Neural progenitor cell (in vitro differentiated cells): ENCODE measurements at regions not wholly inside any gene's neighbourhood (a gene's known extent, or its start where the extent isn't known, plus 50 kb on each side); places are given as distances from the start of the nearest gene placed in this dataset.

Source experiments
- EZH2 ChIP-seq: fragments of 200-600 bp; sonication (generic); IDR thresholded peaks from 2 replicates; pipeline ENCODE4 v1.6.1; 2017; ENCODE audit warnings: antibody characterized with exemption, mild to moderate bottlenecking, moderate library complexity
- TF ChIP-seq, protein P1 (sequence below): fragments of 200-600 bp; sonication (generic); IDR thresholded peaks from 2 replicates; pipeline ENCODE4 v1.5.1; 2017; ENCODE audit warnings: antibody characterized with exemption, mild to moderate bottlenecking

DNA sequence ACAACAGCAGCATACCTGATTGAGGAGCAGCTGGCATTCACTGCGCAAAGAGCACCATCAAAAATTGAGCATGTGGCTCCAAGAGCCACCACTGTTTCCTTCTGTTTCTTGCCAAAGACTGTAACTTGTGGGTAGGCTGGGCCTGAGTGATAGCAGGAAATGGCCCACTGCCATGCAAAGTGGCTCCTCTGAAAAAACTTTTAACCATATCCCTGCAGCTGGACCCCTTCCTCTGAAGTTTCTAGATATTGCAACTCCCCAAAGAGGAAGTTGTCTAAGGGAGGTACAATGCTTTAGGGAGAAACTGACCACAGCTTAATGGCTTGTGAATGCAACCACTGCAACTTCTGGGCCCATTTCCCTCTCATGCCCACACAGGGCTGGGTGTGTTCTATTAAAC is 355.4 kb upstream of the PDE4D start:
- TF ChIP-seq, protein P1, sequence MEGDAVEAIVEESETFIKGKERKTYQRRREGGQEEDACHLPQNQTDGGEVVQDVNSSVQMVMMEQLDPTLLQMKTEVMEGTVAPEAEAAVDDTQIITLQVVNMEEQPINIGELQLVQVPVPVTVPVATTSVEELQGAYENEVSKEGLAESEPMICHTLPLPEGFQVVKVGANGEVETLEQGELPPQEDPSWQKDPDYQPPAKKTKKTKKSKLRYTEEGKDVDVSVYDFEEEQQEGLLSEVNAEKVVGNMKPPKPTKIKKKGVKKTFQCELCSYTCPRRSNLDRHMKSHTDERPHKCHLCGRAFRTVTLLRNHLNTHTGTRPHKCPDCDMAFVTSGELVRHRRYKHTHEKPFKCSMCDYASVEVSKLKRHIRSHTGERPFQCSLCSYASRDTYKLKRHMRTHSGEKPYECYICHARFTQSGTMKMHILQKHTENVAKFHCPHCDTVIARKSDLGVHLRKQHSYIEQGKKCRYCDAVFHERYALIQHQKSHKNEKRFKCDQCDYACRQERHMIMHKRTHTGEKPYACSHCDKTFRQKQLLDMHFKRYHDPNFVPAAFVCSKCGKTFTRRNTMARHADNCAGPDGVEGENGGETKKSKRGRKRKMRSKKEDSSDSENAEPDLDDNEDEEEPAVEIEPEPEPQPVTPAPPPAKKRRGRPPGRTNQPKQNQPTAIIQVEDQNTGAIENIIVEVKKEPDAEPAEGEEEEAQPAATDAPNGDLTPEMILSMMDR = no peak
- no peak for TF ChIP-seq EZH2
